GM23338 (cell line): ENCODE measurements at regions not wholly inside any gene's neighbourhood (a gene's known extent, or its start where the extent isn't known, plus 50 kb on each side); places are given as distances from the start of the nearest gene placed in this dataset.

Experiments
- ATAC-seq: fragments of 200-7000 bp; cut with Tn5 transposase; 3 replicates; pipeline ENCODE4 v1.9.1; 2020
- DNase-seq: peaks from one replicate; pipeline ENCODE4 v3.0.0-alpha.2; 2015; ENCODE audit warnings: low spot score
- H2AFZ ChIP-seq: fragments of 200-600 bp; sonication (generic); 2 replicates; pipeline ENCODE4 v1.8.0; 2016; ENCODE audit warnings: antibody characterized with exemption, mild to moderate bottlenecking, moderate library complexity
- H3F3A ChIP-seq: fragments of 200-600 bp; sonication (generic); replicated peaks from 2 replicates; pipeline ENCODE4 v1.8.0; 2017; ENCODE audit warnings: antibody characterized with exemption, mixed run types, low read depth
- H3K27ac ChIP-seq: fragments of 200-600 bp; sonication (generic); 2 replicates; pipeline ENCODE4 v1.6.1; 2016; ENCODE audit warnings: low read depth
- H3K27me3 ChIP-seq: fragments of 200-600 bp; sonication (generic); 2 replicates; pipeline ENCODE4 v1.8.0; 2016; ENCODE audit warnings: mild to moderate bottlenecking, mixed run types, moderate library complexity; ENCODE audit not compliant: insufficient read depth
- H3K36me3 ChIP-seq: fragments of 200-600 bp; sonication (generic); 2 replicates; pipeline ENCODE4 v1.8.0; 2016; ENCODE audit warnings: mild to moderate bottlenecking; ENCODE audit not compliant: insufficient read depth
- H3K4me1 ChIP-seq: fragments of 200-600 bp; sonication (generic); 2 replicates; pipeline ENCODE4 v1.8.0; 2016; ENCODE audit warnings: mild to moderate bottlenecking, moderate library complexity; ENCODE audit not compliant: insufficient read depth
- H3K4me2 ChIP-seq: fragments of 200-600 bp; sonication (generic); 2 replicates; pipeline ENCODE4 v1.7.1; 2017; ENCODE audit warnings: mixed run types
- H3K4me3 ChIP-seq: fragments of 200-600 bp; sonication (generic); 2 replicates; pipeline ENCODE4 v1.6.1; 2016; ENCODE audit warnings: mixed run types
- H3K79me2 ChIP-seq: fragments of 200-600 bp; sonication (generic); replicated peaks from 2 replicates; pipeline ENCODE4 v1.8.0; 2017; ENCODE audit warnings: mild to moderate bottlenecking; ENCODE audit not compliant: insufficient read depth
- H3K9me2 ChIP-seq: fragments of 200-600 bp; sonication (generic); 2 replicates; pipeline ENCODE4 v1.8.0; 2017; ENCODE audit not compliant: insufficient read depth
- H4K20me1 ChIP-seq: fragments of 200-600 bp; sonication (generic); replicated peaks from 2 replicates; pipeline ENCODE4 v1.8.0; 2017; ENCODE audit warnings: mild to moderate bottlenecking; ENCODE audit not compliant: insufficient read depth
- H3K27ac Mint-ChIP-seq: 2 replicates; pipeline ENCODE4 v1.8.0; 2020; ENCODE audit warnings: inconsistent platforms, mild to moderate bottlenecking, moderate library complexity, mixed read lengths
- H3K27me3 Mint-ChIP-seq: 3 replicates; pipeline ENCODE4 v1.8.0; 2022; ENCODE audit warnings: low read depth, mild to moderate bottlenecking, moderate library complexity, mixed read lengths, inconsistent platforms; ENCODE audit not compliant: insufficient read depth, poor library complexity
- H3K36me3 Mint-ChIP-seq: 3 replicates; pipeline ENCODE4 v1.8.0; 2021; ENCODE audit warnings: low read depth, mild to moderate bottlenecking, inconsistent platforms, moderate library complexity, mixed read lengths
- H3K4me1 Mint-ChIP-seq: 3 replicates; pipeline ENCODE4 v1.8.0; 2020; ENCODE audit warnings: mild to moderate bottlenecking, inconsistent platforms, mixed read lengths
- H3K4me3 Mint-ChIP-seq: 3 replicates; pipeline ENCODE4 v1.8.0; 2021; ENCODE audit warnings: moderate library complexity, mild to moderate bottlenecking, inconsistent platforms, mixed read lengths
- H3K9me3 Mint-ChIP-seq: 3 replicates; pipeline ENCODE4 v1.8.0; 2020; ENCODE audit warnings: moderate library complexity, mild to moderate bottlenecking, inconsistent platforms, mixed read lengths
- CREB1 ChIP-seq: fragments of 250-450 bp; sonication (Bioruptor Pico); IDR thresholded peaks from 2 replicates; pipeline ENCODE4 v1.5.0; 2020; ENCODE audit warnings: low read depth, mild to moderate bottlenecking, moderate library complexity
- EZH2 ChIP-seq: fragments of 200-600 bp; sonication (generic); IDR thresholded peaks from one replicate; pipeline ENCODE4 v1.8.0; 2017; ENCODE audit warnings: antibody characterized with exemption, mild to moderate bottlenecking, low read depth; ENCODE audit not compliant: unreplicated experiment
- EZH2phosphoT487 ChIP-seq: fragments of 200-600 bp; sonication (generic); IDR thresholded peaks from one replicate; pipeline ENCODE4 v1.8.1; 2018; ENCODE audit warnings: antibody characterized with exemption; ENCODE audit not compliant: unreplicated experiment
- JUNB ChIP-seq: IDR thresholded peaks from one replicate; pipeline ENCODE4 v1.6.1; 2016; ENCODE audit warnings: antibody characterized with exemption; ENCODE audit not compliant: unreplicated experiment
- NANOG ChIP-seq: IDR thresholded peaks from 2 replicates; pipeline ENCODE4 v1.6.1; 2016; ENCODE audit warnings: antibody characterized with exemption, borderline replicate concordance
- STAT1 ChIP-seq: IDR thresholded peaks from one replicate; pipeline ENCODE4 v1.6.1; 2016; ENCODE audit warnings: antibody characterized with exemption; ENCODE audit not compliant: unreplicated experiment
- ZNF331 ChIP-seq: fragments of 250-450 bp; sonication (Bioruptor Pico); IDR thresholded peaks from 2 replicates; pipeline ENCODE4 v1.5.0; 2020; ENCODE audit warnings: low read depth, mild to moderate bottlenecking, moderate library complexity
- TF ChIP-seq, protein P1 (sequence below): IDR thresholded peaks from 2 replicates; pipeline ENCODE4 v1.6.1; 2016; ENCODE audit warnings: antibody characterized with exemption
- TF ChIP-seq, protein P2 (sequence below), 2 experiments: fragments of 200-600 bp in 1 of 2; sonication (generic) in 1 of 2; conservative IDR thresholded peaks; 2 replicates each; pipeline versions ENCODE4 v1.5.1 to v1.6.1; 2016 to 2017; ENCODE audit warnings: antibody characterized with exemption in 2 of 2, low read depth in 2 of 2, mild to moderate bottlenecking in 2 of 2, moderate library complexity in 1 of 2
- TF ChIP-seq, protein P3 (sequence below): fragments of 250-450 bp; sonication (Bioruptor Pico); IDR thresholded peaks from 2 replicates; pipeline ENCODE4 v1.5.0; 2020; ENCODE audit warnings: mild to moderate bottlenecking, moderate library complexity
- TF ChIP-seq, protein P4 (sequence below): IDR thresholded peaks from one replicate; pipeline ENCODE4 v1.6.1; 2018; ENCODE audit warnings: antibody characterized with exemption; ENCODE audit not compliant: unreplicated experiment

DNA sequence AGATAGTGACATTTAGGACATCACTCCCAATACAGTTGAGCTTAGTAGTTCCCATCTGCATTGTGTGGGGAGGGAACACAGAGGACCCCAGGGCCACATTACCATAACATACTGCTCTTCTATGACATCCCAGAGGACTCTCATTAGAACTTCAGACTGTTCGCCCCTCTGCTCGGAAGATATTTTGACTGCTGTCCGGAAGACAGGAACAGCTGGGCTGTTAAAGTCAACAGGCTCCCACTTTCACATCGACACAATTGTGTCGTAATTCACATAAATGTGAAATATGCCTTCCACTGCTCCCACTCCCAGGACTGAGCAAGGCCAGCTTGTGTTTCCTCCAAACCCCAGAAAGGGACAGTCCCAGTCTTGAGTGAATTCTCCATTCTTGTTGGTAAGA, 158.4 kb downstream of the SEC16B start:
- no peak overlapping the region for H3K4me3 ChIP-seq
- Mint-ChIP-seq H3K36me3 (peaks cover 5% of the 10 kb centered on the region), H3K9me3 (peaks cover 13% of the 10 kb centered on the region), H3K27me3 (no peaks in the 10 kb centered on the region), H3K4me1 (peaks cover 11% of the 10 kb centered on the region), H3K4me3 (no peak overlapping the region), H3K27ac (no peak overlapping the region)
- no peak overlapping the region for H3K4me2 ChIP-seq
- H3K36me3 ChIP-seq: no peaks in the 10 kb centered on the region; the same call in 1 of the 2 replicates
- no peak overlapping the region for H3K27ac ChIP-seq
- H4K20me1 ChIP-seq: no peaks in the 10 kb centered on the region
- peaks cover 20% of the 10 kb centered on the region for H3K9me2 ChIP-seq
- no peak overlapping the region for H2AFZ ChIP-seq
- no peaks in the 10 kb centered on the region for H3K79me2 ChIP-seq
- TF ChIP-seq, protein P1, sequence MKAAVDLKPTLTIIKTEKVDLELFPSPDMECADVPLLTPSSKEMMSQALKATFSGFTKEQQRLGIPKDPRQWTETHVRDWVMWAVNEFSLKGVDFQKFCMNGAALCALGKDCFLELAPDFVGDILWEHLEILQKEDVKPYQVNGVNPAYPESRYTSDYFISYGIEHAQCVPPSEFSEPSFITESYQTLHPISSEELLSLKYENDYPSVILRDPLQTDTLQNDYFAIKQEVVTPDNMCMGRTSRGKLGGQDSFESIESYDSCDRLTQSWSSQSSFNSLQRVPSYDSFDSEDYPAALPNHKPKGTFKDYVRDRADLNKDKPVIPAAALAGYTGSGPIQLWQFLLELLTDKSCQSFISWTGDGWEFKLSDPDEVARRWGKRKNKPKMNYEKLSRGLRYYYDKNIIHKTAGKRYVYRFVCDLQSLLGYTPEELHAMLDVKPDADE: no peak
- no peak for TF ChIP-seq EZH2phosphoT487
- no peak for TF ChIP-seq NANOG
- no peak for TF ChIP-seq EZH2
- TF ChIP-seq ZNF331 (CRISPR knock-in tag): no peak
- TF ChIP-seq, protein P2, sequence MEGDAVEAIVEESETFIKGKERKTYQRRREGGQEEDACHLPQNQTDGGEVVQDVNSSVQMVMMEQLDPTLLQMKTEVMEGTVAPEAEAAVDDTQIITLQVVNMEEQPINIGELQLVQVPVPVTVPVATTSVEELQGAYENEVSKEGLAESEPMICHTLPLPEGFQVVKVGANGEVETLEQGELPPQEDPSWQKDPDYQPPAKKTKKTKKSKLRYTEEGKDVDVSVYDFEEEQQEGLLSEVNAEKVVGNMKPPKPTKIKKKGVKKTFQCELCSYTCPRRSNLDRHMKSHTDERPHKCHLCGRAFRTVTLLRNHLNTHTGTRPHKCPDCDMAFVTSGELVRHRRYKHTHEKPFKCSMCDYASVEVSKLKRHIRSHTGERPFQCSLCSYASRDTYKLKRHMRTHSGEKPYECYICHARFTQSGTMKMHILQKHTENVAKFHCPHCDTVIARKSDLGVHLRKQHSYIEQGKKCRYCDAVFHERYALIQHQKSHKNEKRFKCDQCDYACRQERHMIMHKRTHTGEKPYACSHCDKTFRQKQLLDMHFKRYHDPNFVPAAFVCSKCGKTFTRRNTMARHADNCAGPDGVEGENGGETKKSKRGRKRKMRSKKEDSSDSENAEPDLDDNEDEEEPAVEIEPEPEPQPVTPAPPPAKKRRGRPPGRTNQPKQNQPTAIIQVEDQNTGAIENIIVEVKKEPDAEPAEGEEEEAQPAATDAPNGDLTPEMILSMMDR (conservative IDR thresholded peaks at IDR 0.05; ENCODE audit: low read depth in 2 of 2): no peak
- no peak for TF ChIP-seq CREB1 (CRISPR knock-in tag)
- no peak for TF ChIP-seq STAT1
- TF ChIP-seq, protein P3, sequence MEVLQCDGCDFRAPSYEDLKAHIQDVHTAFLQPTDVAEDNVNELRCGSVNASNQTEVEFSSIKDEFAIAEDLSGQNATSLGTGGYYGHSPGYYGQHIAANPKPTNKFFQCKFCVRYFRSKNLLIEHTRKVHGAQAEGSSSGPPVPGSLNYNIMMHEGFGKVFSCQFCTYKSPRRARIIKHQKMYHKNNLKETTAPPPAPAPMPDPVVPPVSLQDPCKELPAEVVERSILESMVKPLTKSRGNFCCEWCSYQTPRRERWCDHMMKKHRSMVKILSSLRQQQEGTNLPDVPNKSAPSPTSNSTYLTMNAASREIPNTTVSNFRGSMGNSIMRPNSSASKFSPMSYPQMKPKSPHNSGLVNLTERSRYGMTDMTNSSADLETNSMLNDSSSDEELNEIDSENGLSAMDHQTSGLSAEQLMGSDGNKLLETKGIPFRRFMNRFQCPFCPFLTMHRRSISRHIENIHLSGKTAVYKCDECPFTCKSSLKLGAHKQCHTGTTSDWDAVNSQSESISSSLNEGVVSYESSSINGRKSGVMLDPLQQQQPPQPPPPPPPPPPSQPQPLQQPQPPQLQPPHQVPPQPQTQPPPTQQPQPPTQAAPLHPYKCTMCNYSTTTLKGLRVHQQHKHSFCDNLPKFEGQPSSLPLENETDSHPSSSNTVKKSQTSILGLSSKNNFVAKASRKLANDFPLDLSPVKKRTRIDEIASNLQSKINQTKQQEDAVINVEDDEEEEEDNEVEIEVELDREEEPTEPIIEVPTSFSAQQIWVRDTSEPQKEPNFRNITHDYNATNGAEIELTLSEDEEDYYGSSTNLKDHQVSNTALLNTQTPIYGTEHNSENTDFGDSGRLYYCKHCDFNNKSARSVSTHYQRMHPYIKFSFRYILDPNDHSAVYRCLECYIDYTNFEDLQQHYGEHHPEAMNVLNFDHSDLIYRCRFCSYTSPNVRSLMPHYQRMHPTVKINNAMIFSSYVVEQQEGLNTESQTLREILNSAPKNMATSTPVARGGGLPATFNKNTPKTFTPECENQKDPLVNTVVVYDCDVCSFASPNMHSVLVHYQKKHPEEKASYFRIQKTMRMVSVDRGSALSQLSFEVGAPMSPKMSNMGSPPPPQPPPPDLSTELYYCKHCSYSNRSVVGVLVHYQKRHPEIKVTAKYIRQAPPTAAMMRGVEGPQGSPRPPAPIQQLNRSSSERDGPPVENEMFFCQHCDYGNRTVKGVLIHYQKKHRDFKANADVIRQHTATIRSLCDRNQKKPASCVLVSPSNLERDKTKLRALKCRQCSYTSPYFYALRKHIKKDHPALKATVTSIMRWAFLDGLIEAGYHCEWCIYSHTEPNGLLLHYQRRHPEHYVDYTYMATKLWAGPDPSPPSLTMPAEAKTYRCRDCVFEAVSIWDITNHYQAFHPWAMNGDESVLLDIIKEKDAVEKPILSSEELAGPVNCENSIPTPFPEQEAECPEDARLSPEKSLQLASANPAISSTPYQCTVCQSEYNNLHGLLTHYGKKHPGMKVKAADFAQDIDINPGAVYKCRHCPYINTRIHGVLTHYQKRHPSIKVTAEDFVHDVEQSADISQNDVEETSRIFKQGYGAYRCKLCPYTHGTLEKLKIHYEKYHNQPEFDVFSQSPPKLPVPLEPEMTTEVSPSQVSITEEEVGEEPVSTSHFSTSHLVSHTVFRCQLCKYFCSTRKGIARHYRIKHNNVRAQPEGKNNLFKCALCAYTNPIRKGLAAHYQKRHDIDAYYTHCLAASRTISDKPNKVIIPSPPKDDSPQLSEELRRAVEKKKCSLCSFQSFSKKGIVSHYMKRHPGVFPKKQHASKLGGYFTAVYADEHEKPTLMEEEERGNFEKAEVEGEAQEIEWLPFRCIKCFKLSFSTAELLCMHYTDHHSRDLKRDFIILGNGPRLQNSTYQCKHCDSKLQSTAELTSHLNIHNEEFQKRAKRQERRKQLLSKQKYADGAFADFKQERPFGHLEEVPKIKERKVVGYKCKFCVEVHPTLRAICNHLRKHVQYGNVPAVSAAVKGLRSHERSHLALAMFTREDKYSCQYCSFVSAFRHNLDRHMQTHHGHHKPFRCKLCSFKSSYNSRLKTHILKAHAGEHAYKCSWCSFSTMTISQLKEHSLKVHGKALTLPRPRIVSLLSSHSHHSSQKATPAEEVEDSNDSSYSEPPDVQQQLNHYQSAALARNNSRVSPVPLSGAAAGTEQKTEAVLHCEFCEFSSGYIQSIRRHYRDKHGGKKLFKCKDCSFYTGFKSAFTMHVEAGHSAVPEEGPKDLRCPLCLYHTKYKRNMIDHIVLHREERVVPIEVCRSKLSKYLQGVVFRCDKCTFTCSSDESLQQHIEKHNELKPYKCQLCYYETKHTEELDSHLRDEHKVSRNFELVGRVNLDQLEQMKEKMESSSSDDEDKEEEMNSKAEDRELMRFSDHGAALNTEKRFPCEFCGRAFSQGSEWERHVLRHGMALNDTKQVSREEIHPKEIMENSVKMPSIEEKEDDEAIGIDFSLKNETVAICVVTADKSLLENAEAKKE: no peak
- TF ChIP-seq JUNB: no peak
- TF ChIP-seq, protein P4, sequence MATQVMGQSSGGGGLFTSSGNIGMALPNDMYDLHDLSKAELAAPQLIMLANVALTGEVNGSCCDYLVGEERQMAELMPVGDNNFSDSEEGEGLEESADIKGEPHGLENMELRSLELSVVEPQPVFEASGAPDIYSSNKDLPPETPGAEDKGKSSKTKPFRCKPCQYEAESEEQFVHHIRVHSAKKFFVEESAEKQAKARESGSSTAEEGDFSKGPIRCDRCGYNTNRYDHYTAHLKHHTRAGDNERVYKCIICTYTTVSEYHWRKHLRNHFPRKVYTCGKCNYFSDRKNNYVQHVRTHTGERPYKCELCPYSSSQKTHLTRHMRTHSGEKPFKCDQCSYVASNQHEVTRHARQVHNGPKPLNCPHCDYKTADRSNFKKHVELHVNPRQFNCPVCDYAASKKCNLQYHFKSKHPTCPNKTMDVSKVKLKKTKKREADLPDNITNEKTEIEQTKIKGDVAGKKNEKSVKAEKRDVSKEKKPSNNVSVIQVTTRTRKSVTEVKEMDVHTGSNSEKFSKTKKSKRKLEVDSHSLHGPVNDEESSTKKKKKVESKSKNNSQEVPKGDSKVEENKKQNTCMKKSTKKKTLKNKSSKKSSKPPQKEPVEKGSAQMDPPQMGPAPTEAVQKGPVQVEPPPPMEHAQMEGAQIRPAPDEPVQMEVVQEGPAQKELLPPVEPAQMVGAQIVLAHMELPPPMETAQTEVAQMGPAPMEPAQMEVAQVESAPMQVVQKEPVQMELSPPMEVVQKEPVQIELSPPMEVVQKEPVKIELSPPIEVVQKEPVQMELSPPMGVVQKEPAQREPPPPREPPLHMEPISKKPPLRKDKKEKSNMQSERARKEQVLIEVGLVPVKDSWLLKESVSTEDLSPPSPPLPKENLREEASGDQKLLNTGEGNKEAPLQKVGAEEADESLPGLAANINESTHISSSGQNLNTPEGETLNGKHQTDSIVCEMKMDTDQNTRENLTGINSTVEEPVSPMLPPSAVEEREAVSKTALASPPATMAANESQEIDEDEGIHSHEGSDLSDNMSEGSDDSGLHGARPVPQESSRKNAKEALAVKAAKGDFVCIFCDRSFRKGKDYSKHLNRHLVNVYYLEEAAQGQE: no peak
- DNase-seq (no peak), ATAC-seq (no peak)
- H3F3A ChIP-seq: no peaks in the 10 kb centered on the region
- no peaks in the 10 kb centered on the region for H3K27me3 ChIP-seq
- H3K4me1 ChIP-seq: 0 out of 2 replicates have a peak, but pooled peaks cover 5% of the 10 kb centered on the region
